ENCODE measurements at regions not wholly inside any gene's neighbourhood (a gene's known extent, or its start where the extent isn't known, plus 50 kb on each side); places are given as distances from the start of the nearest gene placed in this dataset.

DNA sequence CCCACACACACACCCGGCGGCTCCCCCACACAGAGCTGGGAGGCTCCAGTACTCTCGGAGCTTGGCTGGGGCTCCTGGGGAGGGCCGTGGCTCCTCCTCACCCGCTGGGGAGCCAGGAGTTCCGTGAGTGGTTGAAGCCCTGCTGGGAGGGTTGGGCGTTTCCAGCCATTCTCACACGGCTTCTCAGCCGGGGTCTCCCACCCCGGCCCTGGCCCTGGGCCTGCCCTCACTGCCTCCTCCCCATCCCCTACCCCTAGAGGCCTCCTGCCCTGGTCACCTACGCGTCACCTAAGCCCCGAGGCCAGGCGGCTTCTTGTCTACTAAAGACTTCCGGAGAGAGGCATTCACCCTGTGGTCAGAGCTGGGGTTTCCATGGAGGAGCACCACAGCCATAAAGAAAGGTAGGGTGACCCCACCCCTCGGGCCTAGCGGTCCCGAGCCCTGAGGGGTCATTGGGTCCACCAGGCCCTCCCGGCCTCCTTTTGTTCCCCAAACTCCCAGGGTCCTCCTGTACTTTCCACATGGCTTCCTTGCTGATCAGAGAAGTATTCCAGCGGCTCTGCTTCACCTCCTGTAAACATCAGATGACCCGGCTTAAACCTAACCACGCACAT is 99.3 kb downstream of the TTLL2 start (continued):
- TF ChIP-seq, protein P1, sequence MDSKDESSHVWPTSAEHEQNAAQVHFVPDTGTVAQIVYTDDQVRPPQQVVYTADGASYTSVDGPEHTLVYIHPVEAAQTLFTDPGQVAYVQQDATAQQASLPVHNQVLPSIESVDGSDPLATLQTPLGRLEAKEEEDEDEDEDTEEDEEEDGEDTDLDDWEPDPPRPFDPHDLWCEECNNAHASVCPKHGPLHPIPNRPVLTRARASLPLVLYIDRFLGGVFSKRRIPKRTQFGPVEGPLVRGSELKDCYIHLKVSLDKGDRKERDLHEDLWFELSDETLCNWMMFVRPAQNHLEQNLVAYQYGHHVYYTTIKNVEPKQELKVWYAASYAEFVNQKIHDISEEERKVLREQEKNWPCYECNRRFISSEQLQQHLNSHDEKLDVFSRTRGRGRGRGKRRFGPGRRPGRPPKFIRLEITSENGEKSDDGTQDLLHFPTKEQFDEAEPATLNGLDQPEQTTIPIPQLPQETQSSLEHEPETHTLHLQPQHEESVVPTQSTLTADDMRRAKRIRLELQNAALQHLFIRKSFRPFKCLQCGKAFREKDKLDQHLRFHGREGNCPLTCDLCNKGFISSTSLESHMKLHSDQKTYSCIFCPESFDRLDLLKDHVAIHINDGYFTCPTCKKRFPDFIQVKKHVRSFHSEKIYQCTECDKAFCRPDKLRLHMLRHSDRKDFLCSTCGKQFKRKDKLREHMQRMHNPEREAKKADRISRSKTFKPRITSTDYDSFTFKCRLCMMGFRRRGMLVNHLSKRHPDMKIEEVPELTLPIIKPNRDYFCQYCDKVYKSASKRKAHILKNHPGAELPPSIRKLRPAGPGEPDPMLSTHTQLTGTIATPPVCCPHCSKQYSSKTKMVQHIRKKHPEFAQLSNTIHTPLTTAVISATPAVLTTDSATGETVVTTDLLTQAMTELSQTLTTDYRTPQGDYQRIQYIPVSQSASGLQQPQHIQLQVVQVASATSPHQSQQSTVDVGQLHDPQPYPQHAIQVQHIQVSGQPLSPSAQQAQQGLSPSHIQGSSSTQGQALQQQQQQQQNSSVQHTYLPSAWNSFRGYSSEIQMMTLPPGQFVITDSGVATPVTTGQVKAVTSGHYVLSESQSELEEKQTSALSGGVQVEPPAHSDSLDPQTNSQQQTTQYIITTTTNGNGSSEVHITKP (IDR thresholded peaks at IDR 0.05; ENCODE audit: partially characterized antibody) = no peak
- no peak for TF ChIP-seq CGGBP1 (CRISPR knock-in tag; IDR thresholded peaks at IDR 0.05)
- no peak for TF ChIP-seq SMAD4 (CRISPR knock-in tag; conservative IDR thresholded peaks at IDR 0.05)
- TF ChIP-seq, protein P2, sequence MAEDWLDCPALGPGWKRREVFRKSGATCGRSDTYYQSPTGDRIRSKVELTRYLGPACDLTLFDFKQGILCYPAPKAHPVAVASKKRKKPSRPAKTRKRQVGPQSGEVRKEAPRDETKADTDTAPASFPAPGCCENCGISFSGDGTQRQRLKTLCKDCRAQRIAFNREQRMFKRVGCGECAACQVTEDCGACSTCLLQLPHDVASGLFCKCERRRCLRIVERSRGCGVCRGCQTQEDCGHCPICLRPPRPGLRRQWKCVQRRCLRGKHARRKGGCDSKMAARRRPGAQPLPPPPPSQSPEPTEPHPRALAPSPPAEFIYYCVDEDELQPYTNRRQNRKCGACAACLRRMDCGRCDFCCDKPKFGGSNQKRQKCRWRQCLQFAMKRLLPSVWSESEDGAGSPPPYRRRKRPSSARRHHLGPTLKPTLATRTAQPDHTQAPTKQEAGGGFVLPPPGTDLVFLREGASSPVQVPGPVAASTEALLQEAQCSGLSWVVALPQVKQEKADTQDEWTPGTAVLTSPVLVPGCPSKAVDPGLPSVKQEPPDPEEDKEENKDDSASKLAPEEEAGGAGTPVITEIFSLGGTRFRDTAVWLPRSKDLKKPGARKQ (CRISPR knock-in tag; IDR thresholded peaks at IDR 0.05) = no peak
- TF ChIP-seq MCM3 (IDR thresholded peaks at IDR 0.05) = no peak
- TF ChIP-seq BCL6 (CRISPR knock-in tag; IDR thresholded peaks at IDR 0.05) = no peak
- no peak for TF ChIP-seq ZNF212 (CRISPR knock-in tag; IDR thresholded peaks at IDR 0.05)
- TF ChIP-seq PCBP1 (IDR thresholded peaks at IDR 0.05; ENCODE audit: low read depth, low read length, poor library complexity, severe bottlenecking) = no peak
- no peak for TF ChIP-seq AFF1 (IDR thresholded peaks at IDR 0.05; ENCODE audit: low read depth in 1 of 2, partially characterized antibody in 2 of 2)
- TF ChIP-seq ESRRB (CRISPR knock-in tag; IDR thresholded peaks at IDR 0.05; ENCODE audit: borderline replicate concordance) = no peak
- no peak for TF ChIP-seq NFRKB (IDR thresholded peaks at IDR 0.05; ENCODE audit: low read depth)
